GM18498 (cell line): ENCODE measurements at regions not wholly inside any gene's neighbourhood (a gene's known extent, or its start where the extent isn't known, plus 50 kb on each side); places are given as distances from the start of the nearest gene placed in this dataset.
"Not testable (repeated sequence)": the region's sequence is repeated elsewhere in the genome, so short reads cannot be mapped to it uniquely, and the experiment has no call there.

Source experiments
- ATAC-seq: cut with Tn5 transposase; IDR thresholded peaks from one replicate; pipeline ENCODE4 v1.9.1; 2021; ENCODE audit warnings: mild to moderate bottlenecking, moderate library complexity; ENCODE audit not compliant: unreplicated experiment

GRCh38 chr7:47093320-47094234 lies 488.3 kb downstream of the TNS3 start:
- ATAC-seq = no peak

GRCh38 chr7:47092336-47092735 lies 489.6 kb downstream of the TNS3 start:
- no peak for ATAC-seq

- ATAC-seq = no peak
These were observed 490.8 kb downstream of the TNS3 start for GRCh38 chr7:47091141-47091540.

GRCh38 chr7:47089461-47089860 lies 492.4 kb downstream of the TNS3 start:
- no peak for ATAC-seq

GRCh38 chr7:47089068-47089417 lies 492.9 kb downstream of the TNS3 start:
- ATAC-seq = no peak

- peak; percentile 77 for ATAC-seq
These were observed 493.4 kb downstream of the TNS3 start for GRCh38 chr7:47088329-47089067.

GRCh38 chr7:47087866-47088265 lies 494.0 kb downstream of the TNS3 start:
- ATAC-seq = no peak

GRCh38 chr7:47085491-47086275 lies 496.2 kb downstream of the TNS3 start:
- no peak for ATAC-seq

GRCh38 chr7:47083476-47084250 lies 498.2 kb downstream of the TNS3 start:
- no peak for ATAC-seq

- ATAC-seq = no peak
These were observed 501.1 kb downstream of the TNS3 start for GRCh38 chr7:47080816-47081215.

- no peak for ATAC-seq
These were observed 503.7 kb downstream of the TNS3 start for GRCh38 chr7:47078241-47078640.

GRCh38 chr7:47074702-47075153 lies 507.2 kb downstream of the TNS3 start:
- ATAC-seq = no peak

- no peak for ATAC-seq
These were observed 508.6 kb downstream of the TNS3 start for GRCh38 chr7:47073284-47073683.

- ATAC-seq = no peak
These were observed 510.0 kb downstream of the TNS3 start for GRCh38 chr7:47071866-47072265.

- ATAC-seq = no peak
These were observed 512.4 kb downstream of the TNS3 start for GRCh38 chr7:47069385-47070076.

- no peak for ATAC-seq
These were observed 514.8 kb downstream of the TNS3 start for GRCh38 chr7:47066976-47067614.

- no peak for ATAC-seq
These were observed 525.2 kb downstream of the TNS3 start for GRCh38 chr7:47056731-47057130.

GRCh38 chr7:47052541-47053208 lies 529.2 kb downstream of the TNS3 start:
- not testable (repeated sequence) for ATAC-seq

- ATAC-seq = no peak
These were observed 532.6 kb downstream of the TNS3 start for GRCh38 chr7:47049234-47049774.
